ENCODE measurements at regions not wholly inside any gene's neighbourhood (a gene's known extent, or its start where the extent isn't known, plus 50 kb on each side); places are given as distances from the start of the nearest gene placed in this dataset.

- intact Hi-C loops (cut with DNase I) = no loop called here
- Histone ChIP-seq H3K36me3 (no peaks in the 10 kb centered on the region), H3K27ac (replicated peaks in 1 of 4) (peak overlapping the region; percentile 60 to 81 (median 70)), H3K9me3 (no peaks in the 10 kb centered on the region), H3K4me3 (no peak overlapping the region), H3K4me1 (peaks cover 9 to 49% (median 31%) of the 10 kb centered on the region in 4 donors), H3K27me3 (no peaks in the 10 kb centered on the region)
- DNase-seq (ENCODE audit: extremely low spot score) = no peak
- WGBS = 21% methylated on average over 1 of the region's 1 CpG
- TF ChIP-seq POLR2A (IDR thresholded peaks at IDR 0.05; ENCODE audit: low read depth) (no peak), POLR2AphosphoS5 (IDR thresholded peaks at IDR 0.05) (peak; percentile 32 to 59), EP300 (IDR thresholded peaks at IDR 0.05) (no peak), CTCF (IDR thresholded peaks at IDR 0.05) (no peak)
Measured at GRCh38 chr1:192524223-192524622, 51.4 kb upstream of the RGS1 start.
